Activated naive CD4-positive, alpha-beta T cell treated with anti-CD3 and anti-CD28 coated beads for 36 hours (primary cell): ENCODE measurements at regions not wholly inside any gene's neighbourhood (a gene's known extent, or its start where the extent isn't known, plus 50 kb on each side); places are given as distances from the start of the nearest gene placed in this dataset.

ENCODE experiments used
- CTCF ChIA-PET: fragments of 350-600 bp; sonication (Branson Sonifier 250); formaldehyde crosslinking; loops from one replicate; lab custom pipeline; 2021; ENCODE audit warnings: antibody characterized with exemption; lab: Charles Lee
- DNase-seq: peaks from one replicate; pipeline ENCODE4 v3.0.0-alpha.2; 2020
- H3K27ac Mint-ChIP-seq: one replicate; pipeline ENCODE4 v1.8.0; 2021; ENCODE audit warnings: mild to moderate bottlenecking, mixed read lengths
- H3K27me3 Mint-ChIP-seq: one replicate; pipeline ENCODE4 v1.8.0; 2021; ENCODE audit warnings: low read depth, mixed read lengths
- H3K36me3 Mint-ChIP-seq: one replicate; pipeline ENCODE4 v1.8.0; 2021; ENCODE audit warnings: low read depth, mixed read lengths
- H3K4me1 Mint-ChIP-seq: one replicate; pipeline ENCODE4 v1.8.0; 2021; ENCODE audit warnings: low read depth, mixed read lengths
- H3K4me3 Mint-ChIP-seq: one replicate; pipeline ENCODE4 v1.8.0; 2021; ENCODE audit warnings: mild to moderate bottlenecking, moderate library complexity, mixed read lengths
- H3K9me3 Mint-ChIP-seq: one replicate; pipeline ENCODE4 v1.8.0; 2021; ENCODE audit warnings: mixed read lengths
- intact Hi-C: fragments of 100-400 bp; cut with micrococcal nuclease; formaldehyde crosslinking; loops from one replicate; pipeline ENCODE4 v1.15.1; 2023

DNA sequence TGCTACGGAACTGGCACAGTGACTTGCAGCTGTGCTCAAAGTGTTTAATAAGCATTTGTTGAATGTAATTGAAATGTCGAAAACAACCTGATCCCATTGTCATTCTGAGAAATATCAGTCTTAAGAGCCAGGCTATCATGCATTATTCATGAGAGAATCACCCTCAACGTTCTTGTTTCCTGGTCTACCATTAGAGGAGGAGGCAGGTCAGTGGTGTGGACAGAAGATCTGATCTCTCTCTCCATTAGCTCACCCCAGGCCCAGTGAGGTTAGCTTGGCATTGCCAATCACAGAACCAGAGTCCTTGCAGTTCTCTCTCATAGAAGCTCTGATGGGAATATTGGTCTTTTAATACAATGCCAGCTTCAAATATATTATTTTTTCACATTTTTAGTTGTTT is 121.1 kb upstream of the SPON1 start:
- DNase-seq, result no peak
- Mint-ChIP-seq H3K36me3 (no peaks in the 10 kb centered on the region), H3K4me3 (no peak overlapping the region), H3K27ac (no peak overlapping the region), H3K9me3 (no peaks in the 10 kb centered on the region), H3K4me1 (peaks cover 14% of the 10 kb centered on the region), H3K27me3 (no peaks in the 10 kb centered on the region)
- CTCF ChIA-PET, result no interaction called here
- intact Hi-C loops, result no loop called here

DNA sequence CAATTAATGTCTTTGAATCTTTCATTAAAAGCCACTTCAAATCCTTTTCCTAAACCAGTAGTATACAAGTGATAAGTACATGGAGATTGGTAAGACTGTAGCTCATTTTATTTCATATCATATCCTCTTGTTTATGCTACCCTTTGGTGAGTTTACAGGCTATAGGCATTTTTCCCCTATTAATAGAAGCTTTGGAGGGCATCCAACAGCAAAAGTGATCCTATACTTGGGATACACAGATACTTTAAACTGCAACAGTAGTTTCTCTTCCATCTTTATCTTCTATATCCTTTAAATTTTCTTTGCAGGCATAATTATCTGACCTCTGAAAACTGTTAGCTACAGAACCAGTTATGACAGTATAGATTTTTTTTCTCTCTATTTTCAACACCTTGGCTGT is 114.5 kb upstream of the SPON1 start:
- Mint-ChIP-seq H3K27ac (no peak overlapping the region), H3K27me3 (no peaks in the 10 kb centered on the region), H3K4me3 (no peak overlapping the region), H3K36me3 (no peaks in the 10 kb centered on the region), H3K9me3 (no peaks in the 10 kb centered on the region), H3K4me1 (peaks cover 12% of the 10 kb centered on the region)
- intact Hi-C loops, result no loop called here
- no peak for DNase-seq
- CTCF ChIA-PET, result interaction anchor here (1.5 kb wide), 1 partner anchor 109 kb away, joined by 4 read pairs; no protein-coding TSS in a partner anchor

DNA sequence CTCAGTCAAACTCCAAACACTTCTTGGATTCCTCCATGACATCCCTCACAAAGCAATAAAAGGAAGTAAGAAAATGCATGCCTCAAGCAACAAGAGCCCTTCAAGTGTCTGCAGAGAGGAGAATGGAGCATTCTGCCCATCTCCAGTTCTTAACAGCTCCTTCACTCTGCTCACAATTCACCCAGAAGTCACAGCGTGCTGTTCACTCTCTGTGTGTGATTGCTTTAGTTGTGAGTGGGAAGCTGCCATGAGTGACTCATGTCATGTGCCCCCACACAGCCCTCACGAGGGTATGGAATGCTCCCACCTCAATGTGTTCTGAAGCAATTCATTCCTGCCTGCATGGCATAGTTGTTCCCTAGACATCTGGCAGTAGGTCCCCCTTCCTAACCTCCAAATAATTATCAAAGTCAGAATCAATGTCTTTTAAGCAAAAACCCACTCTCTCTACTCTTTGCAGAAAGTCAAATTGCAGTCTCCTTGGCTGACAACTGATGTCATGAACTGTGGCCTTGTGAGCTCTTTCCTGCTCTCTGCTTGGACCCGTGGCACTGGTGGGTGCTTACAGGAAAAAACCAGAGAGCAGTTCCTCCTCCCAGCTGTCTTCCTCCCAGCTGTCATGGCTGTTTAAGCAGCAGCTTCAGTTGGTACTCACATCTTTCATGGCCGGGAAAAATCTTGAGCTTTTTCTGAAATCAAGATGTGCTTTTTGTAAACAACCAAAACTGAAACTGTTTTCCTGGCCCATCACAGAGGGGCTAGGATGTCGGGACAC is 112.1 kb upstream of the SPON1 start:
- DNase-seq, result no peak
- peaks cover 12% of the 10 kb centered on the region for H3K4me1 Mint-ChIP-seq
- H3K36me3 Mint-ChIP-seq, result no peaks in the 10 kb centered on the region
- H3K9me3 Mint-ChIP-seq, result no peaks in the 10 kb centered on the region
- no peaks in the 10 kb centered on the region for H3K27me3 Mint-ChIP-seq
- H3K4me3 Mint-ChIP-seq, result no peak overlapping the region
- intact Hi-C loops, result no loop called here
- CTCF ChIA-PET, result interaction anchor here (0.8 to 2.4 kb wide), 3 partner anchors 15 to 298 kb away, joined by 3 to 10 read pairs (median 4); no protein-coding TSS in a partner anchor
- no peak overlapping the region for H3K27ac Mint-ChIP-seq

DNA sequence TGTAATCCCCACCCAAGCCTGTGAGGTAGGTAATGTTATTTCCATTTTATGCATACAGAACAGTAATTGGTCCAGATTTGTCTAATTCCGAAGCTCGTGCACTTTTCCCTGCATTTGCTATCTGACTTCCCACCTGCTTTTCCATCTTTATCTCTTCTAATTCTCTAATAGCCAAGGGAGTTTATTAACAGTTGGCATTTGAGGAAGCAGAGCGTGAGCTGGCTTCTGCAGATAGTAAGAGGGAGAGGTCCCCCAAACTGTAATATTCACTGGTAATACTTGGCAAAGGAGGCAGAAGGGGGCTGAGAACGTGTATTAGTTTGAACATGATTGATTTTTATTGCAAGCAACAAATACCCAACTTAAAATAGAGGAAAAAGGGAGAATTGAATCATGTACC is 110.8 kb upstream of the SPON1 start:
- H3K27ac Mint-ChIP-seq, result no peak overlapping the region
- CTCF ChIA-PET, result interaction anchor here (2.4 kb wide), 1 partner anchor 17 kb away, joined by 10 read pairs; no protein-coding TSS in a partner anchor
- intact Hi-C loops, result no loop called here
- DNase-seq, result no peak
- H3K9me3 Mint-ChIP-seq, result no peaks in the 10 kb centered on the region
- H3K4me1 Mint-ChIP-seq, result peaks cover 12% of the 10 kb centered on the region
- H3K27me3 Mint-ChIP-seq, result no peaks in the 10 kb centered on the region
- H3K36me3 Mint-ChIP-seq, result no peaks in the 10 kb centered on the region
- H3K4me3 Mint-ChIP-seq, result no peak overlapping the region

DNA sequence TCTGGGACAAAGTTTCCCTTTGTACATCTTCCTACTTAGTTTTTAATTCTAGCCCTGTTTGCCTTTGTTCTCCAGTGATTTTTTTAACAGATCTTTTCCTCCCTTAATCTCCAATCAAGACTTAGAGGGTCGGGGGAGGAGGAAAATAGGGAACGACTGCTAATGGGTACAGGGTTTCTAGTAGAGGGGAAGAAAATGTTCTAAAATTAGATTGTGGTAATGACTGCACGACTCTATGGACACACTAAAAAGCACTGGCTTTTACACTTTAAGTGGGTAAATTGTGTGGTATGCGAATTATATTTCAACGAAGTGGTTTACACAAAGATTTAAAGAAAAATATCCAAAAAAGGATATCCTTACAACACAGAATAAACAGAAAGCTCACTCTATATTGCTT is 110.0 kb upstream of the SPON1 start:
- Mint-ChIP-seq H3K36me3 (no peaks in the 10 kb centered on the region), H3K9me3 (no peaks in the 10 kb centered on the region), H3K27me3 (no peaks in the 10 kb centered on the region), H3K27ac (no peak overlapping the region), H3K4me1 (peaks cover 12% of the 10 kb centered on the region), H3K4me3 (no peak overlapping the region)
- intact Hi-C loops, result no loop called here
- CTCF ChIA-PET, result interaction anchor here (1.1 kb wide), 1 partner anchor 33 kb away, joined by 3 read pairs; no protein-coding TSS in a partner anchor
- no peak for DNase-seq

DNA sequence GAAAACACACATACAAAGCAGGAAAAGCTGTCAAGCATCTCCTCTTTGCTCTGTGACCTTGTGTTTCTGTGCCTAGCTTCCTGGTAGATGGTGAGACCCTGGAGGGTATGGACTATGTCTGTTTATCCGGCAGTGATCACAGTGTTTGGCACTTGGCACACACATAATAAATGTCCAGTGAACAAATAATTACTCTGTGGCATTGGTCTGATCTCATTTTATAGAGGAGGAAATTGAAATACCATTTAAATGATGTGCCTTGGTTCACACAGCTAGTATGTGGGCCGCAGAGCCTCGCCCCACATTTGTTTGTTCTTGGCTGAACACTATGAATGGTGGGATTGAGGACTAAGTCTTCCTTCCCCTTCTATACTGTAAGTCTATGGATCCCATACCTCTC is 104.7 kb upstream of the SPON1 start:
- CTCF ChIA-PET, result interaction anchor here (1.1 kb wide), 1 partner anchor 85 kb away, joined by 4 read pairs; no protein-coding TSS in a partner anchor
- no peak overlapping the region for H3K27ac Mint-ChIP-seq
- H3K36me3 Mint-ChIP-seq, result no peaks in the 10 kb centered on the region
- no peaks in the 10 kb centered on the region for H3K9me3 Mint-ChIP-seq
- H3K4me3 Mint-ChIP-seq, result no peak overlapping the region
- intact Hi-C loops, result no loop called here
- peaks cover 31% of the 10 kb centered on the region for H3K4me1 Mint-ChIP-seq
- no peak for DNase-seq
- no peaks in the 10 kb centered on the region for H3K27me3 Mint-ChIP-seq

DNA sequence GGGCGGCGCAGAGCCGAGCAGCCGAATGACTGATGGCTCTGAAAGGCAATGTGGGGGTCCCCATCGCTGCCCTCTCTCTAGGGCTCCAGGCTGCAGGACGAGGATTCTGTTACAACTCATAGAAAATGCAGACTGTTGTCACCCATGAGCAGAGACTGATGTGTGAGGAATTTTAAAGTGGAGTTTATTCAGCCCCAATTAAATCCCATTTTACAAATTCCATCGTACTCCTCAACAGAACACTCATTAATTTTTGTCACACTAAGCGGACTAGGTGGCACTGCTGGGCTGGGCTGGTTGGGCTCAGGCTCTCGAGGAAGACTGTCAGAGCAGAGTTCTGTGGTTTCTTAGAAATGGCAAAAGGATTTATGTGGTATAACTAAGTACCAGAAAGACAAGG is 102.6 kb upstream of the SPON1 start:
- CTCF ChIA-PET, result interaction anchor here (1.1 kb wide), 1 partner anchor 12 kb away, joined by 3 read pairs; no protein-coding TSS in a partner anchor
- H3K27me3 Mint-ChIP-seq, result no peaks in the 10 kb centered on the region
- no peaks in the 10 kb centered on the region for H3K9me3 Mint-ChIP-seq
- DNase-seq, result peak; percentile 35
- no peaks in the 10 kb centered on the region for H3K36me3 Mint-ChIP-seq
- peaks cover 34% of the 10 kb centered on the region for H3K4me1 Mint-ChIP-seq
- no peak overlapping the region for H3K27ac Mint-ChIP-seq
- intact Hi-C loops, result loop anchor here (2.0 to 10.0 kb wide), 5 partner anchors 87 to 475 kb away; partner anchors contain the start of gene SPON1
- no peak overlapping the region for H3K4me3 Mint-ChIP-seq

DNA sequence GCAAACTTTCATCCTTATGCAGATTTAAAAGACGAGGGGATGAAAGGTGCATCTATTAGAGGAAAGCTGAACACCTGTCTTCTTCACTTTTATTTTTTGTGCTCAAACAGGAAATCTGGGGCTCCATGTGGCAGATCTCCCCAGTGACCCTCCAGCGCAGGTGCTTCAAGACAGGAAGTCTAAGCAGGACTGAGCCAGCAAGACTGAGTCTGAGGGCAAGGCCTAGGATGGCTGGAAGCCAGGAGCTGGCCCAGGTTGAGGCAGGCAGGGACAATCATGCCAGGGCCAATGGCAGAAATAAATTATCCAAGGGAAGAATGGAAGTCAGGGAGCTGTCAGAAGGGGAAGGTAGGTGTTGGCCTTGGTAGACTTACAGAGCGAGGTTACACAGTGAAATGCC is 101.1 kb upstream of the SPON1 start:
- intact Hi-C loops, result loop anchor here (1.0 to 10.0 kb wide), 6 partner anchors 8 to 473 kb away; partner anchors contain the start of gene SPON1
- DNase-seq, result peak; percentile 45
- Mint-ChIP-seq H3K4me1 (peaks cover 34% of the 10 kb centered on the region), H3K36me3 (no peaks in the 10 kb centered on the region), H3K9me3 (no peaks in the 10 kb centered on the region), H3K27ac (peak overlapping the region; percentile 43), H3K4me3 (no peak overlapping the region), H3K27me3 (no peaks in the 10 kb centered on the region)
- CTCF ChIA-PET, result no interaction called here

DNA sequence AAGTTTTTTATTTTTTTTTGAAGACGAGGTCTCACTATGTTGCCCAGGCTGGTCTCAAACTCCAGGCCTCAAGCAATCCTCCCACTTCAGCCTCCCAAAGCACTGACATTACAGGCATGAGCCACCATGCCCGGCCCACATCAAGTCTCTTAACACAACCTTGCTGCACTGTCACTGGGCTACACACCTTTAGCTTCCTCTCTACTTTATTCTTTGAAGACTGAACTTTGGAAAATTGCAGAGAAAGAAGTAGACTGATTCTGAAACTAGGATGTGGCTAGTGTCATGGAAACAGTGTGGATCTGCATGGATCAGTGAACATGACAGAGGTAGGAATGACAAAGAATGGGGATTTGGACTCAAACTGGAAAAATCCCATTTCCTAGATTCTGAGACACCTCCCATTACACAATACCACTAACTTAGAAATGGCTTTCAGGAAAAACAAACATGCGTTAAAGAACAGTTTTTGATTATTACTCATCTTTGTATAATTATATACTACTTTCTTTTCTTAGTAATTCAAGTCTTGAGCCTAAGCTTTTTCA is 99.6 kb upstream of the SPON1 start:
- Mint-ChIP-seq H3K9me3 (no peaks in the 10 kb centered on the region), H3K27ac (no peak overlapping the region), H3K36me3 (no peaks in the 10 kb centered on the region), H3K4me3 (no peak overlapping the region), H3K4me1 (peaks cover 34% of the 10 kb centered on the region), H3K27me3 (no peaks in the 10 kb centered on the region)
- intact Hi-C loops, result loop anchor here (10.0 kb wide), 2 partner anchors 242 to 472 kb away; no protein-coding TSS in a partner anchor
- CTCF ChIA-PET, result interaction anchor here (0.9 kb wide), 1 partner anchor 661 kb away, joined by 6 read pairs; no protein-coding TSS in a partner anchor
- DNase-seq, result peak; percentile 13

DNA sequence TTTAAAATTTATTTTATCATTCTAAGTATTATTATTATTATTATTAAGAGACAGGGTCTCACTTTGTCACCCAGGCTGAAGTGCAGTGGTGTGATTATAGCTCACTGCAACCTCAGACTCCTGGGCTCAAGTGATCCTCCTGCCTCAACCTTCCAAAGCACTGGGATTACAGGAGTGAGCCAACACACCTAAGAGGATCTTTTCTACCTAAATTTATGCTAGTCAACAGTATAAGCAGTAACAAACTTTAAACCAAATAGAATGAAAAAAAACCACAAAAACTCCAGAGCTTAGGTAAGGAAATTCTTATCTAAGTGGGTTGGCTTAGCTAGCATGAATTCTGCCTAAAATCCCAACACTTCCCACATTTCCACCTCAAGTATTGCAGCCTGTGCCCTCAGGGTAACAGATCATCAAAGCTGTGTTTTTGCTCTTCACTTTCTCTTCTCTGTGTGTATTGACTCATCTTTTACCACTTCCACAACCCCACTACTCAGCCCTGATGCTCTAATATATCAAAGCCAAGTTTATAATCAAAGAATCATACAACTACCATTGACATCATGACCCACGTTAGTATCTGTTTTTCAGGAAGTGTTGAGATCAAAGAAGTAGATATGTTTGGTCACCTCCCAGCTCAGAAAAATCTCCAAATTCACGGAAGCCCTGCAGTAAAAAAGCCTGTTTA is 93.7 kb upstream of the SPON1 start:
- no peaks in the 10 kb centered on the region for H3K36me3 Mint-ChIP-seq
- DNase-seq, result peak; percentile 61
- intact Hi-C loops, result loop anchor here (1.0 to 10.0 kb wide), 14 partner anchors 8 to 1188 kb away; partner anchors contain the start of genes BTBD10, CYP2R1 and FAR1
- no peaks in the 10 kb centered on the region for H3K9me3 Mint-ChIP-seq
- H3K4me3 Mint-ChIP-seq, result peak overlapping the region; percentile 42
- peak overlapping the region; percentile 91 for H3K27ac Mint-ChIP-seq
- H3K4me1 Mint-ChIP-seq, result peaks cover 41% of the 10 kb centered on the region
- CTCF ChIA-PET, result interaction anchor here (0.8 to 1.6 kb wide), 2 partner anchors 19 to 202 kb away, joined by 4 to 5 read pairs; no protein-coding TSS in a partner anchor
- no peaks in the 10 kb centered on the region for H3K27me3 Mint-ChIP-seq

DNA sequence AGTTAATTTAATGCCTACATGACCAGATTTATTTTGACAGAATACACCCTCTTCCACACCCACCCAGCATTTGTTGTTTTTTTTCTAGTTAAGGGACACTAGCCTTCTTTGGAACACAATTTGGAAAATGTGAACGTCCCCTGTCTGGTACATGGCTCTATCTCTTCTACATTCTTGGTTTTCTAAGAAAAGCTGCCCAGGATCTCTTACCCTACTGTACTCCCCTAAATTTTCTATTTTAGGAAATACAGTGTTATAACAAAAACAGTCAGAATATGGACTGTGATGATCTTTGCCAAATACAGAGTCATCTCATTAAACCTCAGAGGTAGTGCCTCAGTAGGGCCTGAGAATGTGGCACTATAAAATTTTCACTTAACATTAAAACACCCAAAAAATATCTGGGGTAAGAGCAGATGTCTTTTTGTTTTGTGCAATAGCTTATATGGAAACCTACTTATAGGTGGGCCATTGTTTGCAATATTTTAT is 93.1 kb upstream of the SPON1 start:
- H3K27me3 Mint-ChIP-seq, result no peaks in the 10 kb centered on the region
- peaks cover 41% of the 10 kb centered on the region for H3K4me1 Mint-ChIP-seq
- DNase-seq, result no peak
- peak overlapping the region; percentile 91 for H3K27ac Mint-ChIP-seq
- intact Hi-C loops, result loop anchor here (1.0 to 10.0 kb wide), 14 partner anchors 8 to 1188 kb away; partner anchors contain the start of genes BTBD10, CYP2R1 and FAR1
- H3K9me3 Mint-ChIP-seq, result no peaks in the 10 kb centered on the region
- peak overlapping the region; percentile 42 for H3K4me3 Mint-ChIP-seq
- CTCF ChIA-PET, result interaction anchor here (0.8 to 1.6 kb wide), 2 partner anchors 18 to 202 kb away, joined by 4 to 5 read pairs; no protein-coding TSS in a partner anchor
- no peaks in the 10 kb centered on the region for H3K36me3 Mint-ChIP-seq

DNA sequence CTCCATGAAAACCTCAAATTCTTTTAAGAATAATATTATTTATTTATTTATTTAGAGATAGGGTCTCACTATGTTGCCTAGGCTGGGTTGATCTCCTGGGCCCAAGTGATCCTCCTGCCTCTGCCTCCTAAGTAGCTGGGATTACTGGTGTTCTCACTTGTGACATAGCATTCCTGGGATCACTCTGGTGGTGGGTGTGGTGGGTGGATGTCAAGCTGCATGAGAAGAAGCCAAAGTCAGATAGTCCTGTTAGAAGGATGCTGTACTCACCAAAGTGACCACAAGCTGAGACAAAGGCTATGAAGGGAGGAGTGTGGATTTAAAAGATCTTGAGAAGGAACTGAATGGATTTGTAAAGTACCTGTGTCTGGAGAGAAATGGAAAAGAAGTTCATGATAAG is 87.9 kb upstream of the SPON1 start:
- Mint-ChIP-seq H3K4me1 (peaks cover 39% of the 10 kb centered on the region), H3K4me3 (no peak overlapping the region), H3K27ac (no peak overlapping the region), H3K9me3 (no peaks in the 10 kb centered on the region), H3K36me3 (no peaks in the 10 kb centered on the region), H3K27me3 (no peaks in the 10 kb centered on the region)
- no peak for DNase-seq
- CTCF ChIA-PET, result interaction anchor here (0.7 to 1.2 kb wide), 3 partner anchors 8 to 373 kb away, joined by 3 to 5 read pairs (median 4); no protein-coding TSS in a partner anchor
- intact Hi-C loops, result no loop called here
